Vagina (tissue), 2 donors: ENCODE measurements at regions not wholly inside any gene's neighbourhood (a gene's known extent, or its start where the extent isn't known, plus 50 kb on each side); places are given as distances from the start of the nearest gene placed in this dataset.
A peak's percentile ranks its signal among the peaks of the same experiment; 100 is the strongest.
"Not testable (repeated sequence)": the region's sequence is repeated elsewhere in the genome, so short reads cannot be mapped to it uniquely, and the experiment has no call there.

Source experiments
- DNase-seq, 2 donors: peaks; one replicate each; pipeline ENCODE4 v3.0.0-alpha.2; 2017; ENCODE audit errors: extremely low spot score in 2 of 2
- H3K27ac ChIP-seq: fragments of 200-600 bp; sonication (generic); one replicate; pipeline ENCODE4 v1.5.1; 2019
- H3K27me3 ChIP-seq: fragments of 200-600 bp; sonication (generic); one replicate; pipeline ENCODE4 v1.5.1; 2019
- H3K36me3 ChIP-seq, 2 donors: fragments of 200-600 bp; sonication (generic); one replicate each; pipeline ENCODE4 v1.5.1; 2017 to 2019
- H3K4me1 ChIP-seq: fragments of 200-600 bp; sonication (generic); one replicate; pipeline ENCODE4 v1.5.1; 2019
- H3K4me3 ChIP-seq, 2 donors: fragments of 200-600 bp; sonication (generic); 1 replicate in 1 of 2; 2 replicates in 1 of 2; pipeline ENCODE4 v1.5.1; 2016 to 2019
- H3K9me3 ChIP-seq: fragments of 200-600 bp; sonication (generic); one replicate; pipeline ENCODE4 v1.5.1; 2019
- CTCF ChIP-seq, 3 experiments: fragments of 450-650 bp in 2 of 3; fragments of 200-600 bp in 1 of 3; sonication (generic) in 1 of 3; IDR thresholded peaks; one replicate each; pipeline ENCODE4 v1.5.1; 2017 to 2019; ENCODE audit warnings: antibody characterized with exemption in 3 of 3, mild to moderate bottlenecking in 2 of 3, moderate library complexity in 2 of 3
- POLR2A ChIP-seq, 2 donors: fragments of 450-650 bp; IDR thresholded peaks; one replicate each; pipeline ENCODE4 v1.6.1; 2017; ENCODE audit warnings: antibody characterized with exemption in 2 of 2, mild to moderate bottlenecking in 2 of 2, moderate library complexity in 2 of 2
- POLR2AphosphoS5 ChIP-seq, 2 donors: sonication (generic); formaldehyde crosslinking; IDR thresholded peaks; one replicate each; pipeline ENCODE4 v1.9.0; 2017; ENCODE audit warnings: antibody characterized with exemption in 2 of 2, mild to moderate bottlenecking in 2 of 2, low read depth in 1 of 2; ENCODE audit not compliant: insufficient read depth in 1 of 2
- intact Hi-C: fragments of 100-400 bp; cut with DNase I; formaldehyde crosslinking; loops from one replicate; pipeline ENCODE4 v1.15.1; 2023

- H3K4me1 ChIP-seq, result no peaks in the 10 kb centered on the region
- H3K4me3 ChIP-seq, result no peak overlapping the region
- no peaks in the 10 kb centered on the region for H3K9me3 ChIP-seq
- H3K36me3 ChIP-seq, result no peaks in the 10 kb centered on the region
- TF ChIP-seq POLR2AphosphoS5 (IDR thresholded peaks at IDR 0.05; ENCODE audit: insufficient read depth in 1 of 2, low read depth in 1 of 2) (no peak), CTCF (IDR thresholded peaks at IDR 0.05) (no peak), POLR2A (IDR thresholded peaks at IDR 0.05) (no peak)
- DNase-seq, result no peak
- H3K27ac ChIP-seq, result no peak overlapping the region
- intact Hi-C loops, result no loop called here
- H3K27me3 ChIP-seq, result no peaks in the 10 kb centered on the region
These were observed 82.9 kb downstream of the RAP2B start for GRCh38 chr3:153244961-153245360.

GRCh38 chr3:153245661-153246060 lies 83.6 kb downstream of the RAP2B start:
- Histone ChIP-seq H3K4me1 (no peaks in the 10 kb centered on the region), H3K4me3 (no peak overlapping the region), H3K27me3 (no peaks in the 10 kb centered on the region), H3K9me3 (no peaks in the 10 kb centered on the region), H3K27ac (no peak overlapping the region), H3K36me3 (no peaks in the 10 kb centered on the region)
- TF ChIP-seq POLR2AphosphoS5 (IDR thresholded peaks at IDR 0.05; ENCODE audit: insufficient read depth in 1 of 2, low read depth in 1 of 2) (no peak), POLR2A (IDR thresholded peaks at IDR 0.05) (no peak), CTCF (IDR thresholded peaks at IDR 0.05) (no peak)
- intact Hi-C loops, result no loop called here
- DNase-seq, result no peak

GRCh38 chr3:153246331-153246730 lies 84.3 kb downstream of the RAP2B start:
- no peaks in the 10 kb centered on the region for H3K27me3 ChIP-seq
- no peak for TF ChIP-seq POLR2A (IDR thresholded peaks at IDR 0.05)
- no peak for DNase-seq
- H3K27ac ChIP-seq, result no peak overlapping the region
- H3K4me1 ChIP-seq, result no peaks in the 10 kb centered on the region
- no peaks in the 10 kb centered on the region for H3K9me3 ChIP-seq
- no peaks in the 10 kb centered on the region for H3K36me3 ChIP-seq
- intact Hi-C loops, result no loop called here
- no peak overlapping the region for H3K4me3 ChIP-seq

- no peaks in the 10 kb centered on the region for H3K36me3 ChIP-seq
- intact Hi-C loops, result no loop called here
- H3K27me3 ChIP-seq, result no peaks in the 10 kb centered on the region
- TF ChIP-seq POLR2AphosphoS5 (IDR thresholded peaks at IDR 0.05; ENCODE audit: insufficient read depth in 1 of 2, low read depth in 1 of 2) (no peak), CTCF (IDR thresholded peaks at IDR 0.05) (no peak), POLR2A (IDR thresholded peaks at IDR 0.05) (no peak)
- H3K4me3 ChIP-seq, result no peak overlapping the region
- H3K27ac ChIP-seq, result peak overlapping the region; percentile 31
- no peaks in the 10 kb centered on the region for H3K9me3 ChIP-seq
- H3K4me1 ChIP-seq, result no peaks in the 10 kb centered on the region
- DNase-seq, result no peak
These were observed 84.8 kb downstream of the RAP2B start for GRCh38 chr3:153246806-153247205.

- intact Hi-C loops, result no loop called here
- no peaks in the 10 kb centered on the region for H3K4me1 ChIP-seq
- peak overlapping the region; percentile 31 for H3K27ac ChIP-seq
- H3K4me3 ChIP-seq, result no peak overlapping the region
- no peaks in the 10 kb centered on the region for H3K27me3 ChIP-seq
- H3K36me3 ChIP-seq, result no peaks in the 10 kb centered on the region
- H3K9me3 ChIP-seq, result no peaks in the 10 kb centered on the region
- TF ChIP-seq CTCF (IDR thresholded peaks at IDR 0.05), result no peak
- TF ChIP-seq POLR2AphosphoS5 (IDR thresholded peaks at IDR 0.05; ENCODE audit: insufficient read depth in 1 of 2, low read depth in 1 of 2), result peak in 1 of 2 donors; percentile 38
- TF ChIP-seq POLR2A (IDR thresholded peaks at IDR 0.05), result no peak
- DNase-seq, result no peak
These were observed 85.6 kb downstream of the RAP2B start for GRCh38 chr3:153247331-153248330.

GRCh38 chr3:153248835-153249234 lies 86.8 kb downstream of the RAP2B start:
- H3K27ac ChIP-seq, result peak overlapping the region; percentile 31
- H3K4me1 ChIP-seq, H3K27me3 ChIP-seq, H3K36me3 ChIP-seq, DNase-seq, H3K9me3 ChIP-seq, intact Hi-C loops, H3K4me3 ChIP-seq: not testable (repeated sequence)
